Raji (cell line): ENCODE measurements at regions not wholly inside any gene's neighbourhood (a gene's known extent, or its start where the extent isn't known, plus 50 kb on each side); places are given as distances from the start of the nearest gene placed in this dataset.

Experiments
- POLR2A ChIP-seq: IDR thresholded peaks from 2 replicates; pipeline ENCODE4 v1.6.1; 2011; ENCODE audit warnings: low read depth, low read length, control low read depth; ENCODE audit not compliant: insufficient read depth

GRCh38 chrX:45540181-45540580 lies 339.5 kb upstream of the DIPK2B start:
- no peak for TF ChIP-seq POLR2A

- TF ChIP-seq POLR2A, result no peak
These were observed 337.3 kb upstream of the DIPK2B start for GRCh38 chrX:45537936-45538335.

DNA sequence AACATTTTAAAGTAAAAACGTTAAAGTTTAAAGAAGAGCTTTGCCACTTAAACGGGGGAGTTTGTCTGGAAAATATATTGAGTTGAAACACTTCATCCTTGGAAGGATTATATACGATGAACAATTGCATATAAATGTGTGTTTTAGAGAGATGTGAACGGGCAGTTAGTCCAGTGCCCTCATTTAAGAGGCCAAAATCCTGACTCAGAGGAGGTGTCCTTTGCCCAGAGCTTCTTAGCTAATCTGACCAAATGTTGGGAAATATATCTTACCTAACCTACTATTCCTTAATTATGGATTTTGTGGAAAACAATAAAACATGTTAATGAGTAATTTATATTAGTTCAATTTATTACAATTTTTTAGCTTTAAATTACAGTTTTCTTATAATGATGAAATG lies 327.2 kb upstream of the DIPK2B start:
- TF ChIP-seq POLR2A, result no peak

- no peak for TF ChIP-seq POLR2A
These were observed 324.1 kb upstream of the DIPK2B start for GRCh38 chrX:45524805-45525204.

DNA sequence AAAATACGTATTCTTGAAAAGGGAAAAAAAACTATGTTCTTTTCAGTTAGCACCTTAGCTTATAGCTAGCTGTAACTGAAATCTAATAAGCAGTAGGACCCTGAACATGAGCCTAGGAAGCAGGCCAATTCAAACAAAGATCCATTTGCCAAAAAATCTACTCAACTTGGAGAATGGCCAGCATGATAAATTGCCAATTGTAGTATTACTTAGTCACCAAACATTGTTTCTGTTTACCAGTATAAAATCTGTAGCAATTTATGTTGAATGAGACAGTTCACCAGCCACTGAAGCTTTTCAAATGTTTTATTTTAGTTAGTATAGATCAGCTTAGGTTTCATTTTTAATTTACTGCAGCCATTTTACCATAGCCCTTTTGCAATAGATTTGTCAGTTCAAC lies 323.6 kb upstream of the DIPK2B start:
- TF ChIP-seq POLR2A, result no peak

GRCh38 chrX:45518552-45518951 lies 317.9 kb upstream of the DIPK2B start:
- TF ChIP-seq POLR2A, result no peak

DNA sequence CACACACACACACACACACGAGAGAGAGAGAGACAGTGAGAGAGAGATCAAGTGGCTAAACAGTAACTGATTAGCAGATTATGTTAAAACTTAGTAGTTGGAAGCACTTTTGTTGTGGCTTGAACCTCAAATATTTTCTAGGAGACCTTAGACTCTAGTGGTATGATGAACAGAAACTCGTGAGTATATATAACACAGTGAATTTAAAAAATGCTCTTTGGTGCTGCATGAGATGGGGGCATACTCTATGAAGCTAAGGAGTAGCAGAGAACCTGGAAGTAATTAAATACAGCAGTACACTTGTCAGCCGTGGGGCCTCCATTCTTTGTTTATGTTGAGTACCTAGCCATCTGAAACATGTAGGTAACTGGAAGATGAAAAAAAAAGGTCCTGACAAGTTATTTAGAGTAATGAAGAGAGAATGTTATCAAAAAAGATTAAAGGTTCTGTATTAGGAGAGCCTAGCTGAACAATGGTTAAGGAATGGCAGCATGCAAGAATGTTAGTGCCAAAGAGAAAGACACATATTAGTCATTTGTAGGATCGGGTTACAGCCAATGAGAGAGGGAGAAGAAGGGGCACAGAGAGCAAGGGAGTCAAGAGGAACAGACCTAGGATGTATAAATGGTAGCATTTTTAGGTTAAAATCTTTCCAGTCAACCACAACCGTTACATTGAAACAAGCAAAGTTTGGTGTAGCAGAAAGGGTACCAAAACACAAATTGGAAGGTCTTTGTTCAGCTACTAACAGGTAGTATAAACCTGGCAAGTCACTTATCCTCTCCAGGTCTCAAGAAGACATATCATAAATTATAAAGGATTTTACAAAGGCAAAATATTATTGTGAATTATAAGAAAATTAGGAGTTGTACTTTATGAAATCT lies 316.7 kb upstream of the DIPK2B start:
- TF ChIP-seq POLR2A, result no peak

- TF ChIP-seq POLR2A, result no peak
These were observed 314.9 kb upstream of the DIPK2B start for GRCh38 chrX:45515262-45516215.

DNA sequence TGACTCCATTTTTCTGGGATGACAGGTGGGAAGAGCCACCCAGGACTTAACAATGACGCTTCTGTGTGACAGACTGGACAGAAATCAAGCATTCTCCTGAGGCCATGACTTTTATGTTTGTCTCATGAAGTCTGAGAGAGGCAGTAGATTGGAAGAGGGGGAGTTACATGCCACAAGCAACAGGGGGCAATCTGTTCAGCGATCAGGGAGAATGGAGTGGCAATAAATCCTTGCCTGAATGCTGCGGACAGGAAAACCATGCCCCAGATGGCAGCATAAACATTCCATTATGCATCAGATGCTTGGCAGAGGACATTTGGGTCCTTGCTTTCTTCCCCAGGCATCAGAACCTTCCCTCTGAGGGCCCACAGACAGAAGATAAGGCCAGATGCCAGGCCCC lies 312.4 kb upstream of the DIPK2B start:
- TF ChIP-seq POLR2A, result no peak

- TF ChIP-seq POLR2A, result no peak
These were observed 307.8 kb upstream of the DIPK2B start for GRCh38 chrX:45508454-45508853.

GRCh38 chrX:45506149-45506730 lies 305.6 kb upstream of the DIPK2B start:
- TF ChIP-seq POLR2A, result no peak

DNA sequence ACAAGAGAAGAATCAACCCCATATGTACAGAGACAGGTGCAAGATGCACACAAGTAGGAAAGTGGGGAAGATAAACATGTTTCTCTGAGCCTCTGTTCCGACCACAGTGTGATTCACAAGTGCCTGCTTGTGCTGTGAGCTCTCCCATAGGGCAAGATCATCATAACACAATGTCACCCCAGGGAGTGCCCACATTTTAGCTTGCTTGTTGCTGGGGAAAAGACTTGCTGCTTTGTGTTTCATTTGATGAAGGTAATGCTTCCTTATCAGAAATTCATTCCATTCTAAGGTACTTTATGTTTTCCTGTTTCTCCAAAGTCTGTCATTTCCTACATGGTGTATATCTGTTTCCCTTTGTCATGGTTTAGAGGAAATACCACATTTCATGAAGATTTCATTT lies 304.5 kb upstream of the DIPK2B start:
- no peak for TF ChIP-seq POLR2A

GRCh38 chrX:45502396-45502795 lies 301.7 kb upstream of the DIPK2B start:
- TF ChIP-seq POLR2A, result no peak

DNA sequence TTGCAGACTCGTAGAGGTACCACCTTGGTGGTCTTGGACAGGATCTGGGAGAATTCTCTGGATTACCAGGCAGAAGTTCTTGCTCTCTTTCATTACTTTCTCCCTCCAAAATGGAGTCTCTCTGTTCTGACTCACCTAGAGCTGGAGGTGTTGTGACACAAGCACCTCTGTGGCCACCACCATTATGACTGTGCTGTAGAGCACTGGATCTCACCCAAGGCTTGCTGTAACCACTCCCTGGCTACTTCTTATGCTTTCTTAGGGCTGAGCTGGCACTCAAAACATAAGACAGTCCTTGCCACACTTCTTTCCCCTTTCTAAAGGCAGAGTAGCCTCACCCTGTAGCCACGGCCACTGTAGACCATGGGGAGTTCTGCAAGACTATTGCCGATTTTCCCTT lies 296.6 kb upstream of the DIPK2B start:
- TF ChIP-seq POLR2A, result no peak

DNA sequence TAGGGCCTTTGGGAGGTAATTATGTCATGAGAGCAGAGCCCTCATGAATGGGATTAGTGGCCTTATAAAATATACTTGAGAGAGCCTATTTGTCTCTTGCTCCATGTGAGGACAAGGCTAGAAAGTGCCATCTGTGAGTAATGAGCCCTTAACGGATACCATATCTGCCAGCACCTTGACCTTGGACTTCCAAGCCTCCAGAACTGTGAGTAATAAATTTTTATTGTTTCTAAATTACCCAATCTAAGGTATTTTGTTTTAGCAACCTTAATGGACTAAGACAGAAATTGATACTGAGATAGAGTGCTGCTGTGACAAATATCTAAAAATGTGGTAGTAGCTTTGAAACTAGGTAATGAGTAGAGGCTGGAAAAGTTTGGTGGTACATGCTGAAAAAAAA lies 285.0 kb upstream of the DIPK2B start:
- TF ChIP-seq POLR2A, result no peak
